SK-N-MC (cell line): ENCODE measurements at regions not wholly inside any gene's neighbourhood (a gene's known extent, or its start where the extent isn't known, plus 50 kb on each side); places are given as distances from the start of the nearest gene placed in this dataset.

Source experiments
- DNase-seq: peaks from one replicate; pipeline ENCODE4 v3.0.0-alpha.2; 2011; ENCODE audit warnings: low read depth, low spot score
- H3K27ac ChIP-seq: fragments of 200-600 bp; sonication (generic); 2 replicates; pipeline ENCODE4 v1.5.1; 2016; ENCODE audit warnings: mixed run types
- H3K36me3 ChIP-seq: fragments of 200-600 bp; sonication (generic); 2 replicates; pipeline ENCODE4 v1.6.1; 2017; ENCODE audit warnings: antibody characterized with exemption, low read length, mixed read lengths; ENCODE audit not compliant: insufficient read depth
- H3K4me3 ChIP-seq: fragments of 200-600 bp; sonication (generic); 2 replicates; pipeline ENCODE4 v1.5.1; 2016
- H3K9ac ChIP-seq: fragments of 200-600 bp; sonication (generic); 2 replicates; pipeline ENCODE4 v1.8.0; 2017; ENCODE audit warnings: mixed run types, mixed read lengths; ENCODE audit not compliant: insufficient read length
- H3K9me3 ChIP-seq: fragments of 200-600 bp; sonication (generic); 2 replicates; pipeline ENCODE4 v1.6.1; 2017; ENCODE audit warnings: low read depth, mild to moderate bottlenecking, antibody characterized with exemption, low read length, moderate library complexity, mixed read lengths
- EZH2 ChIP-seq: fragments of 200-600 bp; sonication (generic); IDR thresholded peaks from one replicate; pipeline ENCODE4 v1.6.1; 2017; ENCODE audit warnings: antibody characterized with exemption
- FOXP2 ChIP-seq: optimal IDR thresholded peaks from 2 replicates; pipeline ENCODE3; 2011; ENCODE audit warnings: mild to moderate bottlenecking, moderate library complexity; ENCODE audit not compliant: insufficient read depth; ENCODE audit errors: extremely low read length, control extremely low read depth
- POLR2AphosphoS5 ChIP-seq: IDR thresholded peaks from 2 replicates; pipeline ENCODE4 v1.6.1; 2012; ENCODE audit warnings: mild to moderate bottlenecking, low read depth, low read length, borderline replicate concordance

- Histone ChIP-seq H3K27ac (no peak overlapping the region), H3K4me3 (no peak overlapping the region), H3K9ac (no peak overlapping the region), H3K36me3 (no peaks in the 10 kb centered on the region), H3K9me3 (no peaks in the 10 kb centered on the region)
- DNase-seq = no peak
- TF ChIP-seq POLR2AphosphoS5 = no peak
- no peak for TF ChIP-seq EZH2
- TF ChIP-seq FOXP2 = no peak
Observed at GRCh38 chr4:31272331-31273061, 552.3 kb downstream of the PCDH7 start.

DNA sequence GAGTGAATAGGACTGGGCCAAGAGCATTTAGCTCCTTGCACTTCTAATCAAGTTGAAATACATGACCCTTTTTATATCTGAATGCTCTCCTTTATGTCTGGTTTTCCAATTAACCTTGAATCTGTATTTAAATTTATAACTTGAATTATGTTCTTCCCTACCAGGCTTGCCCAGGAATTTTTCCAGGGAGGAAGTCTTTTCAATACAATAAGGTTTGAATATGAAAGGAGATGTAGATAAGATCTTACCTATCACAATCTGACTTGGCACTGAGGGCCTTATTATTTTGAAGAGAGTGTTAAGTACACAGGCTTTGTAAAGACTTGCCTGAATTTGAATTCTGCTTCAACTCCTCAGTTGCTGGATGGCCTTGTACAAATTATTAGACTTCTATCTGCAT, 555.7 kb downstream of the PCDH7 start:
- TF ChIP-seq POLR2AphosphoS5 (no peak), FOXP2 (no peak), EZH2 (no peak)
- H3K4me3 ChIP-seq = no peak overlapping the region

DNA sequence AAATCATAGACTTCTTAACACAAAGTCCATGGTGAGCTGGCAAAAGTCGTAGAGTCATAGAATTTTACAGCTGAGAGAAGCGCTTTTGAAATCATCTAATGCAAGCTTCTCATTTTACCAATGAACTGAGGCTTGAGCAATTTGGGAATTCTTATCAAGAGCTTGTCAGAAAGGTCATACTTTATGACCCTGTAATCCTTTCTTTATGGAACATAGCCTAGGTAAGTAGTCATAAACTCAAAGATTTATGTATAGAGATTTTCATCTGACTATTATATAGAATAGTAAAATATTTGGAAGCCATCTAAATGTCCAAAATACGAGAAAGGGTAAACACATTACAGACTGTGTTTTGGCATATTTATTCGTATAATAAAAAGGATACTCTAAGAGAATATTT, 563.5 kb downstream of the PCDH7 start:
- H3K36me3 ChIP-seq = no peaks in the 10 kb centered on the region
- no peaks in the 10 kb centered on the region for H3K9me3 ChIP-seq
- H3K4me3 ChIP-seq = no peak overlapping the region
- TF ChIP-seq EZH2 (no peak), FOXP2 (no peak), POLR2AphosphoS5 (no peak)
- no peak overlapping the region for H3K27ac ChIP-seq
- DNase-seq = no peak
- H3K9ac ChIP-seq = no peak overlapping the region

More for the DNA sequence above, 555.7 kb downstream of the PCDH7 start:
- H3K27ac ChIP-seq = no peak overlapping the region
- DNase-seq = no peak
- no peaks in the 10 kb centered on the region for H3K9me3 ChIP-seq
- no peak overlapping the region for H3K9ac ChIP-seq
- no peaks in the 10 kb centered on the region for H3K36me3 ChIP-seq

DNA sequence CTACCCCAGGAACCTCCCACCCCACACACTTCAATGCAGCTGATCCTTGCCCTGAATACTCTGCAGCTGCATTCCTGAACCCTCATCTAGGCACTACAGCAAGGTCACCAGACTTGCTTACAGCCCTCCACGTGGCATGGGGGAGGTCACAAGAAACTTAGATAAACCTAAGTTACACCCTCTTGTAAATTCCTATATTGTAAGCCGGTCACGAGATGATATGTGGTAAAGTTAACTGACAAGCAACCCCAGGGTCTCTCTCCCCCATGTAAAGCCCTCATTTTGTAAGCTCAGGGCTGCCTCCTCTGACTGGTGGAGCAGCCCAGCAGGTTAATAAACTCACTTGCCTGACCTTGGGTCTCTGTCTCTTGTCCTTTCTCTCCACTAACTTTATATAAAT, 570.7 kb downstream of the PCDH7 start:
- H3K9ac ChIP-seq = no peak overlapping the region
- no peak overlapping the region for H3K27ac ChIP-seq
- H3K9me3 ChIP-seq = no peaks in the 10 kb centered on the region
- H3K36me3 ChIP-seq = no peaks in the 10 kb centered on the region
- no peak for TF ChIP-seq POLR2AphosphoS5
- no peak for TF ChIP-seq EZH2
- TF ChIP-seq FOXP2 = no peak
- no peak overlapping the region for H3K4me3 ChIP-seq
- DNase-seq = no peak

DNA sequence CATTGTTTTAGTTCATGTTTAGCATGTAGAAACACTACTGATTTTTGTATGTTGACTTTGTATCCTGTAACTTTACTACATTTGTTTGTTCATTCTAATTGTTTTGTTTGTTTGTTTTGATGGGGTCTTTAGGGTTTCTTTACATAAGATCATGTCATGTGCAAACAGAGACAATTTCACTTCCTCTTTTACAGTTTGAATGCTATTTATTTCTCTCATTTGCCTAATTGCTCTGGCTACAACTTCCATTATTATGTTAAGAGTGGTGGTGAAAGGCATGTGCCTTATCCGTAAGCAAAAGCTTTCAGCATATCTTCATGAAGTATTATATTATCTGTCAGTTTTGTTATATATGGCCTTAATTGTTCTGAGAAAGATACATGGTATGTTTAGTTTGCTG, 571.1 kb downstream of the PCDH7 start:
- no peaks in the 10 kb centered on the region for H3K9me3 ChIP-seq

GRCh38 chr4:31294655-31295480, 574.7 kb downstream of the PCDH7 start:
- TF ChIP-seq POLR2AphosphoS5 = no peak
- no peak for DNase-seq
- H3K9ac ChIP-seq = no peak overlapping the region
- H3K36me3 ChIP-seq = no peaks in the 10 kb centered on the region
- H3K27ac ChIP-seq = no peak overlapping the region
- no peak overlapping the region for H3K4me3 ChIP-seq
- no peaks in the 10 kb centered on the region for H3K9me3 ChIP-seq

More for the DNA sequence above, 571.1 kb downstream of the PCDH7 start:
- DNase-seq = no peak
- H3K36me3 ChIP-seq = no peaks in the 10 kb centered on the region
- H3K27ac ChIP-seq = no peak overlapping the region
- H3K4me3 ChIP-seq = no peak overlapping the region
- TF ChIP-seq EZH2 (no peak), FOXP2 (no peak), POLR2AphosphoS5 (no peak)
- no peak overlapping the region for H3K9ac ChIP-seq

- no peaks in the 10 kb centered on the region for H3K36me3 ChIP-seq
- H3K9ac ChIP-seq = no peak overlapping the region
- no peak for DNase-seq
- no peak overlapping the region for H3K27ac ChIP-seq
- TF ChIP-seq EZH2 (no peak), FOXP2 (no peak), POLR2AphosphoS5 (no peak)
- no peak overlapping the region for H3K4me3 ChIP-seq
- H3K9me3 ChIP-seq = no peaks in the 10 kb centered on the region
Observed at GRCh38 chr4:31298737-31299136, 578.6 kb downstream of the PCDH7 start.

GRCh38 chr4:31307029-31307428, 586.9 kb downstream of the PCDH7 start:
- Histone ChIP-seq H3K4me3 (no peak overlapping the region), H3K9ac (no peak overlapping the region), H3K27ac (no peak overlapping the region), H3K36me3 (no peaks in the 10 kb centered on the region), H3K9me3 (no peaks in the 10 kb centered on the region)
- TF ChIP-seq EZH2 = no peak
- no peak for TF ChIP-seq FOXP2
- no peak for TF ChIP-seq POLR2AphosphoS5
- DNase-seq = no peak
